ENCODE measurements at regions not wholly inside any gene's neighbourhood (a gene's known extent, or its start where the extent isn't known, plus 50 kb on each side); places are given as distances from the start of the nearest gene placed in this dataset.

- Histone ChIP-seq H3K27me3 (no peaks in the 10 kb centered on the region), H3K9me3 (no peaks in the 10 kb centered on the region), H3K4me3 (no peak overlapping the region), H3K27ac (no peak overlapping the region), H3K4me1 (ENCODE audit: insufficient read depth) (no peaks in the 10 kb centered on the region), H3K36me3 (no peaks in the 10 kb centered on the region)
- 79 to 92% (median 89%) methylated on average over 4 of the region's 4 CpGs for WGBS, 3 donors
- intact Hi-C loops (cut with DNase I) = no loop called here
- no peak for DNase-seq
- TF ChIP-seq POLR2A (IDR thresholded peaks at IDR 0.05) = no peak
- no peak for TF ChIP-seq EP300 (IDR thresholded peaks at IDR 0.05)
- no peak for TF ChIP-seq CTCF (IDR thresholded peaks at IDR 0.05)
Measured at GRCh38 chr13:75932636-75933035, 296.5 kb downstream of the LMO7 start.

DNA sequence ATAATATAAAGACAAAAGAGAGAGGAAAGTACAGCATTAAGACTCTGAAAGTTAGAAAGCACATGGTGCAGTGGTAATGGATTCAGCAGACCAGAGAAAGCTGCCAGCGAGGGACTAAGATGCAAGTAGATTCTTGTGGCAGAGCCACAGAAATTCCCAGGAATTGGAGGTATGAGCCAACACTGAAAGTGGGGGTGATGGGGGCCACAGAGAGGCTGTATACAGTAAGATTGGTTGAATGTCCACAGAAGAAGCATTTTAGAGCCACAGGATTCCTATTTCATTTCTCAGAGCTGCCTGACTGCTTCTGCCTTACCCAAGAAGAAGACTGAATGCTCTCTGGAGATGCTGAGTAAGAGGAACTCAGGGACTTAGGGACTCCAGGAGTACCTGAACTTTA lies 295.0 kb downstream of the LMO7 start:
- H3K27ac ChIP-seq = no peak overlapping the region
- no peaks in the 10 kb centered on the region for H3K27me3 ChIP-seq
- intact Hi-C loops (cut with DNase I) = no loop called here
- DNase-seq = no peak
- no peaks in the 10 kb centered on the region for H3K36me3 ChIP-seq
- H3K4me3 ChIP-seq = no peak overlapping the region
- WGBS, 3 donors = 88 to 95% (median 91%) methylated on average over 1 of the region's 1 CpG
- TF ChIP-seq CTCF (IDR thresholded peaks at IDR 0.05) (no peak), POLR2A (IDR thresholded peaks at IDR 0.05) (no peak), EP300 (IDR thresholded peaks at IDR 0.05) (no peak)
- no peaks in the 10 kb centered on the region for H3K4me1 ChIP-seq (ENCODE audit: insufficient read depth)
- H3K9me3 ChIP-seq = no peaks in the 10 kb centered on the region

DNA sequence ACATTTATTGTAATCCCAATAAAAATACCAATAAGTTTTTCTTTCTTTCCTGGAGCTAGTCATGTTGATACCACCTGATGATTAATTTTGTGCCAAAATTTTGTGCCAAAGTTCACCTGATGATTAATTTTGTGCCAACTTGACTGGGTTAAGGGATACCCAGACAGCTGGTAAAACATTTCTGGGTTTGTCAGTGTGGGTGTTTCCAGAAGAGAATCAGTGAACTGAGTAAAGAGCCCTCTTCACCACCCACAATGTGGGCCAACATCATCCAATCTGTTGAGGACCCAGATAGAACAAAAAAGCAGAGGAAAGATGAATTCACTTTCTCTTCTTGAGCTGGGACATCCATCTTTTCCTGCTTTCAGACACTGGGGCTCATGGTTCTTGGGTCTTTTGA lies 292.9 kb downstream of the LMO7 start:
- Histone ChIP-seq H3K27me3 (no peaks in the 10 kb centered on the region), H3K27ac (no peak overlapping the region), H3K36me3 (no peaks in the 10 kb centered on the region), H3K9me3 (no peaks in the 10 kb centered on the region), H3K4me3 (no peak overlapping the region), H3K4me1 (ENCODE audit: insufficient read depth) (no peaks in the 10 kb centered on the region)
- intact Hi-C loops (cut with DNase I) = no loop called here
- no peak for TF ChIP-seq CTCF (IDR thresholded peaks at IDR 0.05)
- TF ChIP-seq POLR2A (IDR thresholded peaks at IDR 0.05) = no peak
- TF ChIP-seq EP300 (IDR thresholded peaks at IDR 0.05) = no peak
- no peak for DNase-seq

DNA sequence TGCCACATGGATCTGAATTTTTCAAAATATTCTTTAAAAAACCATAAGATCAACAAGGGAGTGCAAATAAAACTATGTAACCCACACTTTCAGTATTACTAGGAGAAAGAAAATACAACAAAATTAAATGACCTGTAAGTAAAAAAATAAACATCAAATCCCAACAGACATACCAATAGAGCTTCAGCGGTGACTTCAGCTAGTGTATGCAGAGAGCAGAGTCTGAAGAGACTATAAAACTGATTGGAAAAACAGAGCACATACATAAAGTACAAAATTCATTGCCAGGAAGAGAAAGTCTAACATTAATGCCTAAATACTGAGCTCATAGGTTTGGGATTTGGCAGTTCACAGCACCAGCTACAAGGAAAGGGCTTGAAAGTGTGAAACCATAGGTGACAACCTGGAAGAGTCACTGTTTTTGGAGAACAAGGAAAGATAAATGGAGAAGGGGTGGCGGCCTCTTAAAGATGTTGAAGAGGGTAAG lies 291.1 kb downstream of the LMO7 start:
- Histone ChIP-seq H3K27ac (no peak overlapping the region), H3K9me3 (no peaks in the 10 kb centered on the region), H3K36me3 (no peaks in the 10 kb centered on the region), H3K4me1 (ENCODE audit: insufficient read depth) (no peaks in the 10 kb centered on the region), H3K27me3 (no peaks in the 10 kb centered on the region), H3K4me3 (no peak overlapping the region)
- TF ChIP-seq POLR2A (IDR thresholded peaks at IDR 0.05) (no peak), CTCF (IDR thresholded peaks at IDR 0.05) (no peak), EP300 (IDR thresholded peaks at IDR 0.05) (no peak)
- no peak for DNase-seq
- intact Hi-C loops (cut with DNase I) = no loop called here
- WGBS, 3 donors = 93 to 99% (median 97%) methylated on average over 2 of the region's 2 CpGs

DNA sequence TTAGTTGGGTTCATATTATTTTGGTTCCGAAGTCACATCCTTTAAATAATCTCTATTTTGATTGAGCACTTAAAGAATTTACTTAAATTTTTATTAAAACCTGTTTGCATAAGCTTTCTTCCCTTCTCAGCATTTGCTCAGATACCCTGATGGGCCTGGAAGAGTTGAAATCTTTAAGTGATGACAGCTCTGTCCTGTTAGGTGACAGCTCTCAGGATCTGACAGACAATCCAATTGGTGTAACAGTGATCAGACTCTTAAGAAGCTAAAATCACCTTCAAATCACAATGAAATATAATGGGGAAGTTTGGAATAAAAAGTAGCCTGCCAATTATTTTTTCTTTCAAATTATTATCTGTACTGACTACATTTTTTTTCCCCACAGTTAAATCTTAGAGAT lies 284.4 kb downstream of the LMO7 start:
- no peak for DNase-seq
- Histone ChIP-seq H3K4me3 (no peak overlapping the region), H3K27ac (no peak overlapping the region), H3K9me3 (no peaks in the 10 kb centered on the region), H3K4me1 (ENCODE audit: insufficient read depth) (no peaks in the 10 kb centered on the region), H3K27me3 (no peaks in the 10 kb centered on the region), H3K36me3 (no peaks in the 10 kb centered on the region)
- 93 to 96% (median 96%) methylated on average over 1 of the region's 1 CpG for WGBS, 3 donors
- TF ChIP-seq POLR2A (IDR thresholded peaks at IDR 0.05) (no peak), CTCF (IDR thresholded peaks at IDR 0.05) (no peak), EP300 (IDR thresholded peaks at IDR 0.05) (no peak)
- intact Hi-C loops (cut with DNase I) = no loop called here

Measured in ovary (tissue), 7 donors.